ENCODE measurements at regions not wholly inside any gene's neighbourhood (a gene's known extent, or its start where the extent isn't known, plus 50 kb on each side); places are given as distances from the start of the nearest gene placed in this dataset.

- TF ChIP-seq CTCF (IDR thresholded peaks at IDR 0.05; ENCODE audit: insufficient read depth, low read depth, low read length, missing control alignments) = no peak
- no peak overlapping the region for H3K4me3 ChIP-seq (ENCODE audit: low read depth, low read length)
- no peak for DNase-seq (ENCODE audit: low read depth)
These were observed 74.9 kb upstream of the PRPS1L1 start for GRCh38 chr7:18102576-18102975.

GRCh38 chr7:18103436-18104218, 76.0 kb upstream of the PRPS1L1 start:
- no peak for DNase-seq (ENCODE audit: low read depth)
- H3K4me3 ChIP-seq (ENCODE audit: low read depth, low read length) = no peak overlapping the region
- no peak for TF ChIP-seq CTCF (IDR thresholded peaks at IDR 0.05; ENCODE audit: insufficient read depth, low read depth, low read length, missing control alignments)

GRCh38 chr7:18109762-18110161, 82.1 kb upstream of the PRPS1L1 start:
- no peak overlapping the region for H3K4me3 ChIP-seq (ENCODE audit: low read depth, low read length)
- DNase-seq (ENCODE audit: low read depth) = no peak
- TF ChIP-seq CTCF (IDR thresholded peaks at IDR 0.05; ENCODE audit: insufficient read depth, low read depth, low read length, missing control alignments) = no peak

GRCh38 chr7:18116661-18117060, 89.0 kb upstream of the PRPS1L1 start:
- DNase-seq (ENCODE audit: low read depth) = no peak
- H3K4me3 ChIP-seq (ENCODE audit: low read depth, low read length) = no peak overlapping the region
- TF ChIP-seq CTCF (IDR thresholded peaks at IDR 0.05; ENCODE audit: insufficient read depth, low read depth, low read length, missing control alignments) = no peak

GRCh38 chr7:18117482-18117881, 89.8 kb upstream of the PRPS1L1 start:
- no peak for DNase-seq (ENCODE audit: low read depth)
- no peak for TF ChIP-seq CTCF (IDR thresholded peaks at IDR 0.05; ENCODE audit: insufficient read depth, low read depth, low read length, missing control alignments)

GRCh38 chr7:18119985-18120384, 92.3 kb upstream of the PRPS1L1 start:
- no peak overlapping the region for H3K4me3 ChIP-seq (ENCODE audit: low read depth, low read length)
- peak; percentile 12 for TF ChIP-seq CTCF (IDR thresholded peaks at IDR 0.05; ENCODE audit: insufficient read depth, low read depth, low read length, missing control alignments)
- DNase-seq (ENCODE audit: low read depth) = no peak

More at GRCh38 chr7:18117482-18117881, 89.8 kb upstream of the PRPS1L1 start:
- no peak overlapping the region for H3K4me3 ChIP-seq (ENCODE audit: low read depth, low read length)
